Fibroblast of the aortic adventitia (primary cell): ENCODE measurements at regions not wholly inside any gene's neighbourhood (a gene's known extent, or its start where the extent isn't known, plus 50 kb on each side); places are given as distances from the start of the nearest gene placed in this dataset.

Source experiments
- DNase-seq: peaks from one replicate; pipeline ENCODE4 v3.0.0-alpha.2; 2010; ENCODE audit warnings: low read depth
- H3K4me3 ChIP-seq: 2 replicates; pipeline ENCODE4 v1.5.1; 2011; ENCODE audit warnings: low read depth, mild to moderate bottlenecking, control low read depth, low read length, moderate library complexity
- CTCF ChIP-seq: IDR thresholded peaks from 2 replicates; pipeline ENCODE4 v1.5.1; 2011; ENCODE audit warnings: mild to moderate bottlenecking, low read length, control low read depth, inconsistent platforms; ENCODE audit not compliant: insufficient read depth

DNA sequence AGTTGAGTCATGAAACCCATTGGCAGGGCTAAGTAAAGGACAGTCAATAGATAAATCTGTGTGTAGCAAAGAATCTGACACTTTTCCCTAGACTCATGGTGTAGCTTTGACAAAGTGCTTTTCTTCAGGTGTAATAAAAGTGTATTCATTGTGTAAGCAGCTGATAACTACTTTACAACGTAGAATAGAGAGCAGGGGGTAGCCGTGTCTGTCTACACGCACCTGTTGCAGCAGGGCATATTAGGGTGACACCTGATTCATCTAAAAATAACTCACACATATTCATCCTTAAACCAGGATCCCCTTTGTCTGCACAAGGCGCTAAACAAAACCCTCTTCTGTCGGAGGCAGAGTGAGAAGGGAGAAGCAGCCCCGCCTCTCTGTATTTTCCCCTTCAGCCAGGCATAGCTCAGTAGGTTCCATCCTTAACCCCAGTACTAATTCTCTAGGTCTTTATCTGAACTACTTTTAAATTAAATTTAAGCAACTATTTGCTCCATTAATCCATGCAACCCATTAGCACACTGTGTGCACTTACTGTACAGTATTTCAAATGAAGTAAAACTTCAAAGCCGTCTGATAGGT lies 306.7 kb upstream of the SASH1 start:
- TF ChIP-seq CTCF = no peak
- no peak overlapping the region for H3K4me3 ChIP-seq
- no peak for DNase-seq

DNA sequence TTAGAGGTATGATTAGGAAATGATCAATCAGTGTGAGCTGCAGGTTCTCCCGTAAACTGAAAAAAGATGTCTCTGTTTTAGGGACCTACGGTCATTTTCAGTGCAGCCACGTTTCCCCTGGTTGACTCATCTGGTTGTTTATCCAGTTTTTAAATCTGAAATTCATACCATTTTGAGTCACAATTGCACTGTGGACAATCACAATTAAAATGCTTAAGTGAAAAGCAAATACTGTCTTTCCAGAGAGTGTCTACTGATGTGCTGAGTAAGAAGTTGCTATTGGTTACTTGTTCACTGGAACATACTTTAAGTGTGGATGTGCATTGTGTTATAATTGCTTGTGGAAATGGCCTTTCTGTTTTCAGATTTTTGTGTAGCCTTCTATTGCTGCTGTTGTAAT lies 305.1 kb upstream of the SASH1 start:
- TF ChIP-seq CTCF = no peak
- no peak overlapping the region for H3K4me3 ChIP-seq
- DNase-seq = no peak

GRCh38 chr6:148041546-148041945 lies 301.1 kb upstream of the SASH1 start:
- no peak overlapping the region for H3K4me3 ChIP-seq
- TF ChIP-seq CTCF = no peak
- no peak for DNase-seq

- DNase-seq = no peak
- TF ChIP-seq CTCF = no peak
- no peak overlapping the region for H3K4me3 ChIP-seq
Measured at GRCh38 chr6:148042536-148042935, 300.1 kb upstream of the SASH1 start.

- H3K4me3 ChIP-seq = no peak overlapping the region
- TF ChIP-seq CTCF = no peak
- no peak for DNase-seq
Measured at GRCh38 chr6:148044261-148044751, 298.3 kb upstream of the SASH1 start.

- DNase-seq = no peak
Measured at GRCh38 chr6:148044921-148045320, 297.7 kb upstream of the SASH1 start.

More at GRCh38 chr6:148044921-148045320, 297.7 kb upstream of the SASH1 start:
- no peak for TF ChIP-seq CTCF
- no peak overlapping the region for H3K4me3 ChIP-seq
